ENCODE measurements at regions not wholly inside any gene's neighbourhood (a gene's known extent, or its start where the extent isn't known, plus 50 kb on each side); places are given as distances from the start of the nearest gene placed in this dataset.

GRCh38 chr4:138311771-138312535 is 69.8 kb upstream of the SLC7A11 start:
- no peak overlapping the region for H3K9ac ChIP-seq (ENCODE audit: low read depth, low read length)

GRCh38 chr4:138310991-138311390 is 68.8 kb upstream of the SLC7A11 start:
- Histone ChIP-seq H3K27ac (ENCODE audit: low read depth, low read length) (no peak overlapping the region), H3K36me3 (ENCODE audit: insufficient read depth, low read length) (no peaks in the 10 kb centered on the region)
- 86% methylated on average over 1 of the region's 1 CpG for WGBS

More at GRCh38 chr4:138311771-138312535, 69.8 kb upstream of the SLC7A11 start:
- H3K27me3 ChIP-seq (ENCODE audit: insufficient read depth, low read length) = no peaks in the 10 kb centered on the region
- no peak overlapping the region for H3K27ac ChIP-seq (ENCODE audit: low read depth, low read length)
- WGBS = 93% methylated on average over 4 of the region's 4 CpGs
- no peaks in the 10 kb centered on the region for H3K36me3 ChIP-seq (ENCODE audit: insufficient read depth, low read length)
- H3K4me3 ChIP-seq (ENCODE audit: low read length) = no peak overlapping the region
- peaks cover 18% of the 10 kb centered on the region for H3K4me1 ChIP-seq (ENCODE audit: insufficient read depth, low read length)
- H3K9me3 ChIP-seq (ENCODE audit: insufficient read depth, low read depth, low read length) = no peaks in the 10 kb centered on the region

GRCh38 chr4:138310498-138310897 is 68.3 kb upstream of the SLC7A11 start:
- H3K36me3 ChIP-seq (ENCODE audit: insufficient read depth, low read length) = no peaks in the 10 kb centered on the region
- H3K9me3 ChIP-seq (ENCODE audit: insufficient read depth, low read depth, low read length) = no peaks in the 10 kb centered on the region
- H3K27me3 ChIP-seq (ENCODE audit: insufficient read depth, low read length) = no peaks in the 10 kb centered on the region
- WGBS = 94% methylated on average over 4 of the region's 4 CpGs
- H3K4me1 ChIP-seq (ENCODE audit: insufficient read depth, low read length) = peaks cover 12% of the 10 kb centered on the region; the same call in 1 of the 2 replicates
- no peak overlapping the region for H3K4me3 ChIP-seq (ENCODE audit: low read length)
- H3K27ac ChIP-seq (ENCODE audit: low read depth, low read length) = no peak overlapping the region
- H3K9ac ChIP-seq (ENCODE audit: low read depth, low read length) = no peak overlapping the region

More at GRCh38 chr4:138310991-138311390, 68.8 kb upstream of the SLC7A11 start:
- Histone ChIP-seq H3K9me3 (ENCODE audit: insufficient read depth, low read depth, low read length) (no peaks in the 10 kb centered on the region), H3K27me3 (ENCODE audit: insufficient read depth, low read length) (no peaks in the 10 kb centered on the region), H3K9ac (ENCODE audit: low read depth, low read length) (no peak overlapping the region), H3K4me1 (ENCODE audit: insufficient read depth, low read length) (peaks cover 12% of the 10 kb centered on the region; the same call in 1 of the 2 replicates), H3K4me3 (ENCODE audit: low read length) (no peak overlapping the region)

- no peaks in the 10 kb centered on the region for H3K9me3 ChIP-seq (ENCODE audit: insufficient read depth, low read depth, low read length)
- WGBS = 85% methylated on average over 7 of the region's 7 CpGs
- no peaks in the 10 kb centered on the region for H3K27me3 ChIP-seq (ENCODE audit: insufficient read depth, low read length)
- H3K4me1 ChIP-seq (ENCODE audit: insufficient read depth, low read length) = peaks cover 12% of the 10 kb centered on the region; the same call in 1 of the 2 replicates
- no peak overlapping the region for H3K9ac ChIP-seq (ENCODE audit: low read depth, low read length)
- H3K4me3 ChIP-seq (ENCODE audit: low read length) = no peak overlapping the region
- H3K36me3 ChIP-seq (ENCODE audit: insufficient read depth, low read length) = no peaks in the 10 kb centered on the region
- H3K27ac ChIP-seq (ENCODE audit: low read depth, low read length) = no peak overlapping the region
Observed at GRCh38 chr4:138308356-138308755, 66.2 kb upstream of the SLC7A11 start.

DNA sequence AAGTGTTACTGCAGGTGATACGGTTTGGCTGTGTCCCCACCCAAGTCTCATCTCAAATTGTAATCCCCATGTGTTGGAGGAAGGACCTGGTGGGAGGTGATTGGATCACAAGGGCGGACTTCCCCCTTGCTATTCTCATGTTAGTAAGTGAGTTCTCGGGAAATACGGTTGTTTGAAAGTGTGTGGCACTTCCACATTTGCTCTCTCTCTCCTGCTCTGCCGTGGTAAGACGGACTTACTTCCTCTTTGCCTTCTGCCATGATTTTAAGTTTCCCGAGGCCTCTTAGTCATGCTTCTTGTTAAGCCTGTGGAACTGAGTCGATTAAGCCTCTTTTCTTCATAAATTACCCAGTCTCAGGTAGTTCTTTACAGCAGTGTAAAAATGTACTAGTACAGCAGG is 65.2 kb upstream of the SLC7A11 start:
- H3K4me1 ChIP-seq (ENCODE audit: insufficient read depth, low read length) = peaks cover 12% of the 10 kb centered on the region; the same call in 1 of the 2 replicates
- H3K27me3 ChIP-seq (ENCODE audit: insufficient read depth, low read length) = no peaks in the 10 kb centered on the region
- 90% methylated on average over 8 of the region's 8 CpGs for WGBS
- H3K9me3 ChIP-seq (ENCODE audit: insufficient read depth, low read depth, low read length) = no peaks in the 10 kb centered on the region
- H3K9ac ChIP-seq (ENCODE audit: low read depth, low read length) = no peak overlapping the region
- no peak overlapping the region for H3K27ac ChIP-seq (ENCODE audit: low read depth, low read length)
- H3K36me3 ChIP-seq (ENCODE audit: insufficient read depth, low read length) = no peaks in the 10 kb centered on the region
- no peak overlapping the region for H3K4me3 ChIP-seq (ENCODE audit: low read length)

GRCh38 chr4:138305050-138305449 is 62.9 kb upstream of the SLC7A11 start:
- Histone ChIP-seq H3K27ac (ENCODE audit: low read depth, low read length) (no peak overlapping the region), H3K36me3 (ENCODE audit: insufficient read depth, low read length) (no peaks in the 10 kb centered on the region), H3K4me3 (ENCODE audit: low read length) (no peak overlapping the region), H3K4me1 (ENCODE audit: insufficient read depth, low read length) (0 out of 2 replicates have a peak, but pooled peaks cover 3% of the 10 kb centered on the region), H3K9ac (ENCODE audit: low read depth, low read length) (no peak overlapping the region), H3K9me3 (ENCODE audit: insufficient read depth, low read depth, low read length) (no peaks in the 10 kb centered on the region), H3K27me3 (ENCODE audit: insufficient read depth, low read length) (no peaks in the 10 kb centered on the region)
- WGBS = 100% methylated on average over 1 of the region's 1 CpG

DNA sequence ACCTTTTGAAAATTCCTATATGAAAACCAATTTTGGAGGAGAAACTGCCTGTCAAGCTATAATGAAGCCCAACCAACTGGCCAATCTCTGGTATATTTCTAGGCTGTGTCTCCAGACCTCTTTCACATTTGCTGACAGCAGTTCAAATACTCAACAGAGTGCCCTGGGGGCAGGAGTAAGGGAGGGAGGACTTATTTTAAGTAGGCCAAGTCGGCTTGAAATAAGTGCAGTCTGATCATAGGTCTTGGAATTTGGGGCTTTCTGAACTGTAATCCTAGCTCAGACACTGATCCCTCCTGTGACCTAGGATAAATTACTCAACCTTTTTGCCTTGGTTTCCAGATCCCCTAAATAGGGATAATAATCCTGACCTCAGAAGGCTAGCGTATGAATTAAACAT is 59.4 kb upstream of the SLC7A11 start:
- H3K36me3 ChIP-seq (ENCODE audit: insufficient read depth, low read length) = no peaks in the 10 kb centered on the region
- WGBS = 89% methylated on average over 2 of the region's 2 CpGs
- H3K27ac ChIP-seq (ENCODE audit: low read depth, low read length) = no peak overlapping the region
- no peaks in the 10 kb centered on the region for H3K27me3 ChIP-seq (ENCODE audit: insufficient read depth, low read length)
- no peaks in the 10 kb centered on the region for H3K9me3 ChIP-seq (ENCODE audit: insufficient read depth, low read depth, low read length)
- H3K9ac ChIP-seq (ENCODE audit: low read depth, low read length) = no peak overlapping the region
- H3K4me3 ChIP-seq (ENCODE audit: low read length) = no peak overlapping the region
- H3K4me1 ChIP-seq (ENCODE audit: insufficient read depth, low read length) = no peaks in the 10 kb centered on the region

GRCh38 chr4:138300616-138301015 is 58.5 kb upstream of the SLC7A11 start:
- no peak overlapping the region for H3K4me3 ChIP-seq (ENCODE audit: low read length)
- H3K27ac ChIP-seq (ENCODE audit: low read depth, low read length) = no peak overlapping the region
- H3K9ac ChIP-seq (ENCODE audit: low read depth, low read length) = no peak overlapping the region
- no peaks in the 10 kb centered on the region for H3K36me3 ChIP-seq (ENCODE audit: insufficient read depth, low read length)
- no peaks in the 10 kb centered on the region for H3K4me1 ChIP-seq (ENCODE audit: insufficient read depth, low read length)
- H3K9me3 ChIP-seq (ENCODE audit: insufficient read depth, low read depth, low read length) = no peaks in the 10 kb centered on the region
- H3K27me3 ChIP-seq (ENCODE audit: insufficient read depth, low read length) = no peaks in the 10 kb centered on the region

- no peaks in the 10 kb centered on the region for H3K9me3 ChIP-seq (ENCODE audit: insufficient read depth, low read depth, low read length)
- no peak overlapping the region for H3K4me3 ChIP-seq (ENCODE audit: low read length)
- H3K9ac ChIP-seq (ENCODE audit: low read depth, low read length) = no peak overlapping the region
- H3K36me3 ChIP-seq (ENCODE audit: insufficient read depth, low read length) = no peaks in the 10 kb centered on the region
- no peaks in the 10 kb centered on the region for H3K27me3 ChIP-seq (ENCODE audit: insufficient read depth, low read length)
- 90% methylated on average over 5 of the region's 5 CpGs for WGBS
- no peaks in the 10 kb centered on the region for H3K4me1 ChIP-seq (ENCODE audit: insufficient read depth, low read length)
- H3K27ac ChIP-seq (ENCODE audit: low read depth, low read length) = no peak overlapping the region
Observed at GRCh38 chr4:138299881-138300280, 57.7 kb upstream of the SLC7A11 start.

- WGBS = no CpG with 5 or more reads among the region's 1 CpG
- no peak overlapping the region for H3K27ac ChIP-seq (ENCODE audit: low read depth, low read length)
- no peaks in the 10 kb centered on the region for H3K4me1 ChIP-seq (ENCODE audit: insufficient read depth, low read length)
Observed at GRCh38 chr4:138298866-138299265, 56.7 kb upstream of the SLC7A11 start.

GRCh38 chr4:138298431-138298830 is 56.3 kb upstream of the SLC7A11 start:
- Histone ChIP-seq H3K27ac (ENCODE audit: low read depth, low read length) (no peak overlapping the region), H3K9ac (ENCODE audit: low read depth, low read length) (no peak overlapping the region), H3K36me3 (ENCODE audit: insufficient read depth, low read length) (no peaks in the 10 kb centered on the region), H3K27me3 (ENCODE audit: insufficient read depth, low read length) (no peaks in the 10 kb centered on the region), H3K4me3 (ENCODE audit: low read length) (no peak overlapping the region), H3K9me3 (ENCODE audit: insufficient read depth, low read depth, low read length) (no peaks in the 10 kb centered on the region), H3K4me1 (ENCODE audit: insufficient read depth, low read length) (no peaks in the 10 kb centered on the region)
- 95% methylated on average over 1 of the region's 1 CpG for WGBS

More at GRCh38 chr4:138298866-138299265, 56.7 kb upstream of the SLC7A11 start:
- Histone ChIP-seq H3K27me3 (ENCODE audit: insufficient read depth, low read length) (no peaks in the 10 kb centered on the region), H3K36me3 (ENCODE audit: insufficient read depth, low read length) (no peaks in the 10 kb centered on the region), H3K9me3 (ENCODE audit: insufficient read depth, low read depth, low read length) (no peaks in the 10 kb centered on the region), H3K9ac (ENCODE audit: low read depth, low read length) (no peak overlapping the region), H3K4me3 (ENCODE audit: low read length) (no peak overlapping the region)
